Stimulated activated CD4-positive, alpha-beta T cell treated with anti-CD3 and anti-CD28 coated beads, Interleukin-4, amount 100 ng/mL, for 24 hours (primary cell): ENCODE measurements at regions not wholly inside any gene's neighbourhood (a gene's known extent, or its start where the extent isn't known, plus 50 kb on each side); places are given as distances from the start of the nearest gene placed in this dataset.
"Not testable (repeated sequence)": the region's sequence is repeated elsewhere in the genome, so short reads cannot be mapped to it uniquely, and the experiment has no call there.

Experiments
- DNase-seq: peaks from one replicate; pipeline ENCODE4 v3.0.0-alpha.2; 2020

DNA sequence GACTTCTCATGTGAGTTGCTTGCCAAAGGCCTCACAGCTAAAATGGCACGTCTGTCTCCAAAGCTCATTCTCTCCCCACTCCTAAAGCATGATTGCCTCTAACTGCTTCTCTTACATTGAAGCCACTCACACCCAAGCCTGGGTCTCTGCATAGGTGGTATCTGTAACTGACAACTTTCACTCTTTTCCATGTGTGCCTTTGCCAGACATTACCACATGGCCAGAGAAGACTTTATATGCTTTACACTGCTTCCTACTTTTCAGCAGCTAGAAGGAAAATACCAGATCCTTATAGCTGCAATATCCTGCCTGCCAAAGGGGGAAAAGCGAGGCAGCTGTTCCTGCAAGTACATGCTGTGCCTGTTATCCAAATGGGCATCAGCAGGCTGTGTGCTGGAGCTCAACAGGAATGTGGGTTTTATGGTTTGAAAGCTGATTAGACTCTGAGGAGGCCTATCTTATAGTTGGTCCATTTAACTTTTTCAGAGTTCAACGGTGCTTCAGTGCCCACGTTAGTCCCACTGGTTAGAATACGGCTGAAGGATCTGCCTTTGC, 547.1 kb downstream of the RAB38 start:
- DNase-seq, result no peak

DNA sequence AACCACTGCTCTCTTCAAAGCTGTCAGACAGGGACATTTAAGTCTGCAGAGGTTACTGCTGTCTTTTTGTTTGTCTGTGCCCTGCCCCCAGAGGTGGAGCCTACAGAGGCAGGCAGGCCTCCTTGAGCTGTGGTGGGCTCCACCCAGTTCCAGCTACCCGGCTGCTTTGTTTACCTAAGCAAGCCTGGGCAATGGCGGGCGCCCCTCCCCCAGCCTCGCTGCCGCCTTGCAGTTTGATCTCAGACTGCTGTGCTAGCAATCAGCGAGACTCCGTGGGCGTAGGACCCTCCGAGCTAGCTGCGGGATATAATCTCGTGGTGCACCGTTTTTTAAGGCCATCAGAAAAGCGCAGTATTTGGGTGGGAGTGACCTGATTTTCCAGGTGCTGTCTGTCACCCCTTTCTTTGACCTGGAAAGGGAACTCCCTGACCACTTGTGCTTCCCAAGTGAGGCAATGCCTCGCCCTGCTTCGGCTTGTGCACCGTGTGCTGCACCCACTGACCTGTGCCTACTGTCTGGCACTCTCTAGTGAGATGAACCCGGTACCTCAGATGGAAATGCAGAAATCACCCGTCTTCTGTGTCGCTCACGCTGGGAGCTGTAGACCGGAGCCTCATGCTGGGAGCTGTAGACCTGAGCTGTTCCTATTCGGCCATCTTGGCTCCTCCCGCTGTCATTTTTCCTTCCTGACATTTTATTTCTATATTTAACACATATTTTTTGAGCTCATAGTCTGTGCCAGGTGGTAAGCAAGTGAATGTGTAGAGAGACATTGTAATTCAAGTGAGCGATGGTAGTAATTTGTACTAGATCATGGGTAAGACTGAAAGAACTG, 551.5 kb downstream of the RAB38 start:
- not testable (repeated sequence) for DNase-seq

DNA sequence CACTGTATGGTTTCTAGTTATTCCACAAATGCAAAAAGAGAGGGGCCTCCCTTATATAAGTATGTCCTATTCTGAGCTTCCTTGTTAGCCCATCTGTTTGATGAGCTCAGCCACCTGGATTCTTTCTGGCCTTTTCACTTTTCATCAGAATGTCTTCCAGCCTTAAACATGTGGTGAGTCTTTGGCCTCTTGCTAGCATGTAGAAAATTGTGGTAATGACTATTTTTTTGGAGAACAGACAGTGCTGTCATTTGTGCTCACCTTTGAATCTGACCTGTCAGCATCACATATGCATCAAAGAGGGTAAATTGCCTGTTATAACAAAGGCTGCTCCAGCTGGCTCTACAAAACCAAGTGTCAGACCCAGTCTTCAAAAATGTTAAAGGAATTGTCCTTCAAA, 558.7 kb downstream of the RAB38 start:
- no peak for DNase-seq

DNA sequence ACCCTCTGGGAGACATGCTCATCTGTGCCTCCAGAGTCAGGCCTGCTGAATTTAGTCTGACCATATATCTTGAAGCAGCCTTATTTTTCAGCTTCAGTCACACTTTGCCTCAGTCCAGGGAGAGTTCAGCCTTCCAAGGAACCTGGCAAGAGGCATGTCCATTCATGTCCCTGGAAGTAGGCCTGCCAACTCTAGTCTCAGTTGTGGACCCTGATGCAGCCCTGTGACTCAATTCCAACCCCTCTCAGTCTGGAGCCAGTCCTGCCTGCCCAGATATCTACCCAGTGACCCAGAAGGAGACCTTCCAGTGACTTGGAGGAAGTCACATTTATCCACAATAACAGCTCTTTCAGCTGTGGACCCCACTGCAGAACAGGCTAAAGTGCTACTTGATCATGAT, 566.6 kb downstream of the TMEM135 start:
- no peak for DNase-seq

DNA sequence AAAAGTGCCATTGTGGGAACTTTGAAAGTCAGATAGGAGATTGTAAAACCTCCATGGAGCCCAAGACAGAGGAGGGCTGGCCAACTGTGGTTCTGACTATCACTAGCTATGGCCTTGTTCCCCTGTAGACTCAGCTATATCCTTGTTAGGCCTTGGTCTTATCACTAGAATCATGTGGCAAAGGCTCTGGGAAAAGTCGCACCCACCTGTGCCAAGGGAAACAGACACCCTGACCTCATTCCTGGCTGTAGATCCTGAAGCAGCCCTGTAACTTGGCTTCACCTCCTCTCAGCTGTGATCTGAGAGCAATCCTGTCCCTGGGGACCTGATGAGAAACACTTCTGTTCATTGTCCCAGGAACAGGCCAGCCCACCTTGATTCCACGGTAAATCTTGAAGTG, 566.2 kb downstream of the TMEM135 start:
- no peak for DNase-seq

DNA sequence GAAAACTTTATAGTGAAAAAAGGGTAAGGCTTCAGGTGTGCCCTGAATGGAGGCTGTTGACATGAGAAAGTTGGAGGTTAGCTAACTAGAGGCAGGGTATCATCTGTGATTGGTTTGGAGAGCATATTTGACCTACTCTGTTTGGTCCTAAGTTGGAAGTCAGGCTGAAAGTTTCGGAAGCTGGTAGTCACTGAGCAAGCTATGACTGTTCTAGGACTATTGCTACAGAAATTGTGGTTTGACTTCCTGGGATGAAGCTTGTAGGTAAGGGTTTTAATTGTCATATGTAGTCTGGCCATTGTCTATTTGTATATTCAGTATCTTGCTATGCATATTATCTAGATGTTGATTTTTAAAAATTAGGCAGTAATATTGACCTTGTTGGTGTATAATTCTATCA, 565.0 kb downstream of the TMEM135 start:
- DNase-seq, result no peak

DNA sequence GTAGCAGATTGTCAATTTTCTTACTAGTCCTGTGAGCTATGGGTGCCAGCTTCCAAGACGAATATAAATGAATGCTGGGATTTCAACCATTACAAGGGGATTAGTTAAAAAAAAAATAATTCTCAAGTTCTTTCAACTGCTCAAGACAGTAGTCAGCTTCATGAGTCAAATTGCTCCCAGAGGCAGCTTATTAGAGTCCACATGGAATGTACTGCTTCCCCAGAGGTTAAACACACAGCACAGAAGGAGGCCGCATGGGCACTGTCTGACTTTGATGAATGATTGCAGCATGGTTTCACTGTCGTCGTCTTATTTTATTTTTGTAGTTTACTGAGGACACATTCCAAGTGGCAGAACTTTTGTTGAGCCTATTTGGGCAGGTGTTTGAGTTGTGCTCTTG, 563.2 kb downstream of the TMEM135 start:
- DNase-seq, result no peak

DNA sequence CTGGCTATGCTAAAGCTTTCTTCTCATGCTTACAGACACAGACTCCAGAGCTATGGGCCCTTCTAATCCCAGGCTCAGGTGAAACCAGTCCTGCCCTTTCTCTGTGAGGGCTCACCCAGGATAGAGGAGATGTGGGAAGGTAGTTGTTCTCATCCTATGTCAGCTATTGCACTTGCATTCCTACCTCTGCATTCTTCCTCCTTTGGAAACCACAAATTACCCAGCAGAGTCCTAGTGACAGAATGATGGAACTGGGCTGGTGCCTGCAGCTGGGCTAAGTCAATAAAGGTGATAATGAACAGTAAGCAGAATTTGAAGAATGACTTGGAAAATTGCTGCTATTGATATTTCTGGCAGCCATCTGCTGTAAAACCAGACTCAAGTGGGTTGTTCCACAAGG, 560.0 kb downstream of the TMEM135 start:
- DNase-seq, result no peak

DNA sequence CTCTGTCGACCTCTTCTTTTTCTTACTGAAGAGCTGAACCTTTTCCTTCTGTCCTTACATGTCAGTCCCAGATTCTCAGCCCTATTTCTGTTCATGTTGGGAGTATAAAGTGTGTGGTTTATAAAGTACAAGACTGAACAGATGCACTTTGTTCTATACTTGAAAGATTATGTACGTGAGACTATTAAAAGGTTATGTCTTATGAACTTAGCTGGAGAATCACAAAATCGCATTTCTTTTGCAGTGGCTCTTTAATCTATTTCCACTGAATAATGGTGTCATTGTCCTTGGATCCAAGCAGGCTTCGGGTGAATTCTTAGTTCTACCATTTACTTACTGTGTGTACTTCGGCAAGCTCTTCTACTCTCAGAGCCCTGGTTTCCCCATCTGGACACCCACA, 558.4 kb downstream of the TMEM135 start:
- DNase-seq, result no peak

DNA sequence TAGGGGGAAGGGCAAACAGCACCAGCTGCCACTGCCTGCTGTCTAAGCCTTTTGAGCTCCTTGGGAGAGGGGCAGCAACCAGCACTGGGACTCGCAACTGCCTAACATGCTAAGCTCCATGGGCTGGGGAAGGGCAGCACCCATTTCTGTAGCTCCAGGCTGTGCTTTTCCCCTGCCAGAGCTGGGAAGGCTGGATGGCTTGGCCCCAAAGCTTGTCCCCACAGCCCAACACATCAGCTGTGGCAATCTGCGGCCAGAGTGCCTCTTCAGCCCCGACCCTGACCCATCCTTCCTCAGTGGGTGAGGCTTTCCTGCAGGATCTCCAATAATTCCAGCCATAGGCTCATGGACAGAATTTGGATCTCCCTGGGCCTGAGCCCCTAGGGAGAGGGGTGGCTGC, 551.3 kb downstream of the TMEM135 start:
- no peak for DNase-seq

DNA sequence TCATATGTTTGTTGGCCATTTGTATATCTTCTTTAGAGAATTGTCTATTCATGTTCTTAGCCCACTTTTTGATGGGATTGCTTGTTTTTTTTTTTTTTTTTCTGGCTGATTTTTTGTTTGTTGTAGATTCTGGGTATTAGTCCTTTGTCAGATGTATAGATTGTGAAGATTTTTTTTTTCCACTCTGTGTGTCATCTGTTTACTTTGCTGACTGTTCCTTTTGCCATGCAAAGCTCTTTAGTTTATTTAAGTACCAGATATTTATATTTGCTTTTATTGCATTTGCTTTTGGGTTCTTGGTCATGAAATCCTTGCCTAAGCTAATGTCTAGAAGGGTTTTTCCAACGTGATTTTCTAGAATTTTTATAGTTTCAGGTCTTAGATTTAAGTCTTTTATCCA, 547.9 kb downstream of the TMEM135 start:
- DNase-seq, result not testable (repeated sequence)

DNA sequence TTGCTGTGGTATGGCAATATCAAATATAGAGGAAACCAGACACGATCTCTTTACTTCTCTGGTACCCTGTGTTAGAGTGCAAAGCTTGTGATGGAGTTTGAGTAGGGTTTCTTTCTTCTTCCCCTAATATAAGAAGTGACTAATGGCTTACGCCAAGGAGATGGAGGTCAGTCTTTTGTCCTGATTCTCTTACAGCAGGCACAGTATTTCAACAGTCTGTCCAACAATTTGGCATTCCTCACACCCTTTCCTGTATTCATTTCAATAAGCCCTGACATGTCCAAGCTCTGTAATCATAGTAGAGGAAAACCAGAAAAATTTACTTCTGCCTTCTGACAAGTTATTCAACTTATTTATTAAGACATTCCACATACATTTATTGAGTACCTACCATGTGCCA, 546.2 kb downstream of the TMEM135 start:
- no peak for DNase-seq

DNA sequence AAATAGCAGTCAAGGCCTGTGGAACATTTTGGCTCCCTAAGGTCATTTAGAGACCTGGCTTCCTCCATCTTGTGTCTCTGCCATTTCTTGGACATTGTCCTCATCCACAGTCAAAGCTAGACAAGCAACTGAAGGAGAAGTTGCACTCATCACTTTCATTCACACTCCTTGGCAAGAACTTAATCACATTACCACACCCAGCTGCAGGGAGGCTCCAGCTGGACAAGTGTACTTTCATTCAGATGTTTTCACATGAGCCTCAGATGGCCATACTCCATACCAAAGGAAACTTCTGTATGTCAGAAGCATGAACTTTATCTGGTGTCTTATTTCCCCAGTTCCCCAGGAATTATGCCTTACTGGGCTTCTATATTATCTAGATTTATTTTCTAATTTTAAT, 537.4 kb downstream of the TMEM135 start:
- DNase-seq, result no peak

DNA sequence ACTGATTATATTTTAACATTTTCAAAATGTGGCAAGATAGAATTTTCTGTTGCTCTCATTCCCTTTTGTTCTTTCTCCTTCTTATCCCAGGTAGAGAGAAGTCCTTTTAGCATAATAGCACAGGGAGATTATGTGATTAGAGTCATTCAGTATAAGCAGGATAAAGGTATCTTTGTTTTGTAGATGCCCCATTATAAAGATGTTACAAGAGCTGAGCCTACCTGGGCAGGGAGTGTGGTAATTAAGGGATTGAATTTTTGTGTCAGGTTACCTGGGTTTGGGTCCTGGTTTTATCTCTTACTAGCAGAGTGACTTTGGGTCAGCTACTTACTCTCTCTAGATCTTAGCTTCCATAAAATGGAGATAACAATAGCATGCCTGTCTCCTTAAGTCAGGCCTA, 536.5 kb downstream of the TMEM135 start:
- no peak for DNase-seq

DNA sequence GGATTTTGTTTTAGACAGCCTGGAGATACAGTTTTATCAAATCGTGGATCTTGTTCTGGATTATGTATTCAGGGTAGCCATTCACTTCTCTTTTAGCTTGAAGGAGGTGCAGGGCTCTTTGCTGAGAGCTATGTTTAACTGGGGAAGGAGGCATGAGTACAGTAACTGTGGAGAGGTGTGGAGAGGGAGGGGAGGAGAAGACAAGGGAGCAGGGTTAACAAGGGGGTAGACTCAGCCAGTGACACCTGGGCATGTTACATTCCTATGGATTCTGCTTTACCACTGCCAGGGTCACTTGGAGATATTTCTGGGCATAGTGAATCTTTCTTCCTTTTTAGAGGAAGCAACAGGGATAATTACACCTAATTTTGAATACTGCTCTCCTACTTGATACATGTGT, 536.0 kb downstream of the TMEM135 start:
- DNase-seq, result no peak

DNA sequence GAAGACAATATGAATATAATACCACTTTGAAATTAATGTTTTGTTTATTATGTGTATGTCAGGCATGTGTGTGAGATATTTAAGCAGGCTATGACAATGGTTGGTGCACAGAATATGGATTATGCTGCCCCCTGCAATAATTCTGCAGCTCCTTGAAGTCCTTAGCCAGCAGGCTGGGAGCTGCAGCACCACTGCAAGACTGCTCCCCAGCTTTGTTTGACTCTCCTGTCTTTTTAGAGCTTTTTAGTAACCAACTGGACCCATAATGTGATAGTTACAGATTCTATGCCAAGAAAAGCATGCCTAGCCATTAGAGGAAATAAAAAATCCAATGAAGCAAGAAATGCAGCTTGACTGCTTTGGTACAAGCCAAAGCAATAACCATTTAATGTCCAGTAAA, 535.1 kb downstream of the TMEM135 start:
- no peak for DNase-seq

DNA sequence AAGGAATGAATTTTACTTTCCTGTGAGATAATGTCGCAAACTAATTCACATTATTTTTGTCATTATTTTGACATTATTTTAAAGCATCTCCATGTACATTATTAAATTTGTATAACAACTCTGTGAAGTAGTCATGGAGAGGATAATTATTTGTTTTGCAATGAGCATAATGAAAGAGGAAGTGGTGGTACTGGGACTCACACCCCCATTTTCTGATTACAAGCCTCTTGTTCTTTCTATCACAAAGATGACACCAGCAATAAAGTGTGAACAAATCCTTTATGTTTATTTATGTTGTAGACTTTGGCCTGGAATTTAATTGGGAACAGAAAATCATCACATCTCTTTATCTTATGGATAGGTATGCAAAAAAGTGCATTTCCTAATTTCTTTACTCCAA, 522.6 kb downstream of the TMEM135 start:
- no peak for DNase-seq

DNA sequence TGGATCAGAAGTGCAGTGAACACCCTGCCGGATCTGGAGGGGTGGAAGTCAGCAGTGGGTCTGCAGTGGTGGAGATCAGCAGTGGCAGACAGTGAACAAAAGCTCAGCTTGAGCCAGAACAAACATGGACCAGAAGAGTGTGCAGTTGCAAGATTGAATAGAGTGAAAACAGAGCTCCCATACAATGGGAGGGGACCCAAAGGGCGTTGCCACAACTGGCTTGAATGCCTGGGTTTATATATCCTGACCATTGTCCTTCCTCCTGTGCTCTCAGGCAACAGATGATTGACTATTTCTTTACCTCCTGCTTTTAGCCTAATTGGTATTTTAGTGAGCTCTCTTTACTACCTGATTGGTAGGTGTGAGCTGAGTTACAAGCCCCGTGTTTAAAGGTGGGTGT, 522.1 kb downstream of the TMEM135 start:
- not testable (repeated sequence) for DNase-seq

DNA sequence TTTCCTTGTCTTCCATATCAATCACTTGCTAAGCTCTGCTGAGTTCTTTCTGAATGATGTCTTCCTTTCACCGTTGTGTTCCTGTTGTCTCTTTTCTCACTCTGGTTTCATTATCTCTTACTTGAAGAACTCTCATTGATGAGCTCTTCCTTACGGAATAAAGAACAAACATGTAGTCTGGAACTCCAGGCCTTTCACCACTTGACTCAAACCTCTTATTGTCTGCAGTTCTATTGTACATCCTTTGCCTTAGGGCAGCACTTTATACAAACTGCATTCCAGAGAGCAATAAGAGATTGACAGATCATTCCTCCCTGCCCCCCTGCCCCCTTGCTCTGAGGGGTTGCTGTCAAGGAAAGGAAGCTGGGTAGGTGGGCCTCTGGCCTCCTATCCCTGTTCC, 517.4 kb downstream of the TMEM135 start:
- DNase-seq, result no peak

DNA sequence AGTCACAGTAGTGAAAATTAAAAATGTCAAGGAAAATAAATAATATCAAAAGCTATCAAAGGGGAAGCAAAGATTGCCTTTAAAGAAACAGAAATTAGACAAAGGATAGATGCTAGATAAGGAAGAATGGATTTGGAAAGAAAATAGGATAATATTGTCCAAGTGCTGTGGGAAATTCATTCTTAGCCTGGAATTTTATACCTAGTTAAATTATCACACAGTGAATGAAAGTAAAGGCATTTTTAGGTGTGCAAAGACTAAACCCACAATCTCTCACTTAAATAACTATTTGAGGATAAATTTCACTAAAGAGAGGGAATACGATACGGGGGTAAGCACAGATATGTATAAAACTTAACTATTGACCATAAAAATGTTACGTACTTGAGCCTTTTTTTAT, 511.1 kb downstream of the TMEM135 start:
- no peak for DNase-seq

DNA sequence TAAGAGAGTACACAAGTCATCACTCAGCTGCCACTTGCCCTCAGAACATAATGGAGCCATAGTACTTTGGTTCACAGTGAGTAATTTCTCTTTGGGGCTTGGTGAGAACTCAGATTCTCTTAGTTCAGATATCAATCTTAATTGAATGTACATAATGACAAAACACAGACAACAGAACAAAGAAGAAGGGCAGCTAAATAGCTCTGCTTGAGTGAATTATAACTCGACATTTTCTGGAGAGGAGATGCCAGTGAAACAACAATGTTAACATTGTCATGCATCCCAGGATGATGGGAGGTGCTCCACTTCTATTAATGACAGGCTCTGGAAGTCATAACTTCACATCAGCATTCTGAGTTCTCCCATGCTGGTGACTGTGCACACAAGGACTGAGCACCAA, 508.1 kb downstream of the TMEM135 start:
- DNase-seq, result no peak

DNA sequence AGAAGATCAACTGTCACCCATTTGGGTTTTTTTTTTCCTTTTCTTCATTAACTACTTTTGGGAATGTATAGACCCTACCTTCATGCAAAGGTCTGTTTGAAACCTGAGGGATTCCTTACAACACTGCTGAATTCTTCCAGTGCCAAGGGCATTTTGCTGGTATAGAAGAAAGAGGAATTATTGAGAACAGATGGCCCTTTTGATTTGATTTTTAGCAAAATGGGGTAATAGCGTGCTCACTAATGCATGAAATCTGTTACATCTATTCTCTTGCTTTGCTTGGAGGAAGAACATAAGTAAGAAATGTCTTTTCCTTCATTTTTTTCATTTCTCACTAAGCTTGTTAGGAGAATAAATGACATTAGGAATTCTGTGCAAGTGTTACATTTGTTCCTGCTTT, 501.9 kb downstream of the TMEM135 start:
- no peak for DNase-seq

DNA sequence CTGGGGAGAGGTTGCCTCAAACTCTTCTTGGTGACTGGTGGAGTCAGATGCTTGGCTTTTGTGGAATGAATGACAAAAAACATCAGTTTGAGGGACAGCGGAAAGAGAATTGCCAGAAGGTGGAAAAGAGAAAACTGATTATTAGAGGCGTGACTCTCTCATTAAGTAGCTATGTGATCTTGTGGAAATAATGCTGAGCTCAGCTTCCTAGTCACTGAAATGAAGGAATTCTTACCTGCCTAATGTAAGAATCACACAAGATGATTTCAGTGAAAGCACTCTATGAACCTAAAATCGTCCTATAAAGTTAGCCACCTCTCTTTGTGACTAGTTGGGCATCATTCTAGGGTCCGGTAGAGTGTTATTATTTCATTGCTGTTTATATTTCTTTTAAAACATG, 498.8 kb downstream of the TMEM135 start:
- no peak for DNase-seq

DNA sequence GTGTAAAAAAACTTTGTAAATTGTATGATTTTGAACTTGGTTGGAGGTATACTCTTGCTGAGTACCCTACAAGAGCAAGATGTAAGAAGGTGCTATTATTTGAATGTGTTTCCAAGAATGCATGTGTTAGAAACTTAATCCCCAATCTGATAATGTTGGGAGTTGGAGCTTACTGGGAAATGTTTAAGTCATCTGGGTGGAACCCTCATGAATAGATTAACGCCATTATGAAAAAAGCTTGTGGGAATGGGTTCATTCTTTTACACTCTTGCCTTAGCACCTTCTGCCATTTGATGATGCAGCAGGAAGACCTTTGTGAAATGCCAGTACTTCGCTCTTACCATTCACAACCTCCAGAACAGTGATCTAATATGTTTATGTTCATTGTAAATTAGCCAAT, 498.3 kb downstream of the TMEM135 start:
- no peak for DNase-seq

DNA sequence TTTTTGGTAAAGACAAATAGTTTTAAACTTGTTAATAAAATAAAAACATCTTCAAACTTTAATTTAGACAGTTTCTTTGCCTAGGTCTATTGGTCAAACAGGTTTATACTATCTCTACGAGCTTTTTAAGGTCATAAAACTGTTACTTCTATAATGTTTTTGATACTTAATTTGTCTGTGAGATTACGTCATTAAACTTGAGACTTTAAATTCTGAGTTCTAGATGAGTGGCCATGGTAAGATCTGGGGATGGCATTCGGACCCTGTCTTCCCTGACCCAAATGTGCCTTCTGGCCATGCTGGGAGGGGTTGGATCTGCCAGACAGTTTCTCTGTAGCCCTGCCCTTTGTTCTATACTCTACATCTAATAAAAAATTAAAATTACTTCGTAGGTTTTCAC, 497.8 kb downstream of the TMEM135 start:
- DNase-seq, result no peak
